HG02571 (cell line): ENCODE measurements at regions not wholly inside any gene's neighbourhood (a gene's known extent, or its start where the extent isn't known, plus 50 kb on each side); places are given as distances from the start of the nearest gene placed in this dataset.
"Not testable (repeated sequence)": the region's sequence is repeated elsewhere in the genome, so short reads cannot be mapped to it uniquely, and the experiment has no call there.

Experiments used
- ATAC-seq: cut with Tn5 transposase; IDR thresholded peaks from one replicate; pipeline ENCODE4 v1.9.1; 2021; ENCODE audit warnings: mild to moderate bottlenecking, moderate library complexity; ENCODE audit not compliant: unreplicated experiment

DNA sequence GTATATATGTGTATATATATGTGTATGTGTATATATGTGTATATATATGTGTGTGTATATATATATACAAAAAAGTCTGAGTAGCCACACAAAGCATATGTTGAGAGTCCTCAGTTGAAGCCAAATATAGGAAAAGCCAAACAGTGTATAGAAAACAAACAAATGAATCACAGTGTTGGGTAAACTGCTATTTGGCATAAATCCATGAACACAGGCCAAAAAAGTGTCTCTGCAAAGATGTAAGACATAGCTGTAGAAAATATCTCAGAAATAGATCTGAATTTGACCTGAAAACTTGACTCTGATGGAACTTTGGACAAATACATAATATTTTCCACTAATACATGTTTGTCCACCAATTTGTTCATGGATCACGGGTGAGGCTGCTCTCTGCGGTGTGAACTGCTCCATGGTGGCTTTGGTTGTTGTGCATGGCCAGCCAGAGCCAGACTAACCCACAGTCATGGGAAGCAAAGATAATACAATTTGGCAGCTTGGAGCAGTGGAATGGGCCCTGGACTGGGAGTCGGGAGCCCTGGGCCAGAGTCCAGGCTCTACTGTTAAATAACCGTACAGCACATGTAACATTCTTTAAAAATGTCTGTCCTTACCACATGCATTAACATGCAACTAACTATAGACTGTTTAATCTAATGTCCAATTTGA lies 76.9 kb upstream of the EED start:
- ATAC-seq = no peak

DNA sequence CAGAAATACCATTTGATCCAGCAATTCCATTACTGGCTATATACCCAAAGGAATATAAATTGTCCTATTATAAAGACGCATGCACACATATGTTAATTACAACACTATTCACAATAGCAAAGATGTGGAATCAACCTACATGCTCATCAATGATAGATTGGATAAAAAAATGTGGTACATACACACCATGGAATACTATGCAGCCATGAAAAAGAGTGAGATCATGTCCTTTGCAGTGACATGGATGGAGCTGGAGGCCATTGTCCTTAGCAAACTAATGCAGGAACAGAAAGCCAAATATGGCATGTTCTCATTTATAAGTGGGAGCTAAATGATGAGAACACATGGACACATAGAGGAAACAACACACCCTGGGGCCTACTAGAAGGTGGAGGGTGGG lies 78.3 kb upstream of the EED start:
- ATAC-seq = not testable (repeated sequence)

DNA sequence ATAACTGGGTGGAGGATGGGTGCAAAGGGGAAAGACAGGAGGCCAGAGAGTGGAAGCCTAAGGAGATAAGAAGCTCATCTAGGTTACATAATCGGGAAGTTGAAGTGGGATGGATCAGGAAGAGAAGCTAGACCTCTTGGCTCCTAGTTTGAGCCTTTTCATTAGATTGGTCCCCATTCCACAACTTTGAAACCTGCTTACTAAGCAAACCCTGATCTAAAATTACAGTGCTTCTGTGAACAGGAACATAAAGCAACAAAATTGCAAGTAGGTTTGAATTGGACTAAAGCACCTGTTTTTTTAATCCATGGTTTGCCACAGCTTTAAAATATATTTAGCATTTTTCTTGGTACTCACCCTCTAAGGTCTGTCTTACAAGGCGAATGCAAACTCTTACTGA lies 80.4 kb upstream of the EED start:
- no peak for ATAC-seq

DNA sequence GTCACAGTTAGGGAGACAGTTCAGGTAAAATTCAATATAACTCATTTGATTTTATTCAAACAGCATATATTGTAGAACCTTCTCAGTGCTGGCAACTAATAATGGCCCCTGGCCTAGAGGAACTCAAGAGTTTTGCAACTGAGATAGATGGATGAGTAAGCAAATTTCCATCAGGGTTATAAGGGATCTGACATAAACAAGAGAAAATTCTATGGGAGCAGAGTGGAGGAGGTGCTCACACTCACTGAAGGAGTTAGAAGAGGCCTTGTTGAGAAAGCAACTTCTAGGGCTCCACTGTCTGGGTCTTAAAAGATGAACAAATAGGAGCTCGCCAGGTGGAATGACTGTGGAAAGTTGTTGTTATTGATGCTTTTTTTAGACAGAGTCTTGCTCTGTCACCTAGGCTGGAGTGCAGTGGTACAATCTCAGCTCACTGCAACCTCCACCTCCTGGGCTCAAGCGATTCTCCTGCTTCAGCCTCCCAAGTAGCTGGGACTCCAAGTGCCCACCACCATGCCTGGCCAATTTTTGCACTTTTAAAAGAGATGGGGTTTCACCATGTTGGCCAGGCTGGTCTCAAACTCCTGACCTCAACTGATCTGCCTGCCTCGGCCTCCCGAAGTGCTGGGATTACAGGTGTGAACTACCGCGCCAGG lies 81.2 kb upstream of the EED start:
- not testable (repeated sequence) for ATAC-seq

DNA sequence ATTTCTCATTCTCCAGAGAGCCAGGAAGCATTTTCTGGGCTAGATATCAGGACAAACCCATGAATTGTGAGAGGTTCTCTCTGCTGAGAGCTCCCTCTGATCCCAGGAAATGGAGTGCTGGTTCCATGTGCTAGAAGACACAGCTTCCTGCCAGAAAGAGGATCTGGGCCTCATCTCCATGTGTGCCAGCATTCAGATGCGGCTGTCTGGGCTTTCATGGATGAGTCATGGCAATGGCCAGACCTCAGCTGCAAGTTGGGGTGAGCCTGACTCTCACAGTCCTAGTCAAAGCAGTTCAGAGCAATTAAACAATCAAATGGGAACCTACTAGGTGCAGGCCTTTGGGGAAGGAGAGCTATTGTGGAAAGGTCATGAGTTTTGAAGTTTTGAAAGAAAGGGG lies 82.3 kb upstream of the EED start:
- ATAC-seq = no peak

DNA sequence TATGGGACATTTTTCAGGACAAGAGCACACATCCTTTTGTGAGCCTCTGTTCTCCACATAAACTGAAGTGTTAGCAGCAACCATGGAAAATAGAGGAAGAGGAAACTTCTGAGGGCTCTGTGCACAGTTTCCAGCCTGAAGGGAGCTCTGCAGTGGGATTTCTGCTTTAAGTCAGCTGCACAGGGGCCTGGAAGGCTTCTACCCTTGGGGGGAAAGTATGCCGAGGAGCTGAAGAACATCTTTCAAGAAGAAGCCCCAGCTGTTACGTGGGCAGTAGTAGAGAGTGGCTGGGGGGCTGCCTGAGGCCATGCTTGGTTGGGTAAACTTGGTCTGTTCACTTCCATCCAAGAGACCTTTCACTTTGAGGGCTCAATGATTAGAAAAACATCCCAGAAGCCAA lies 82.7 kb upstream of the EED start:
- no peak for ATAC-seq

DNA sequence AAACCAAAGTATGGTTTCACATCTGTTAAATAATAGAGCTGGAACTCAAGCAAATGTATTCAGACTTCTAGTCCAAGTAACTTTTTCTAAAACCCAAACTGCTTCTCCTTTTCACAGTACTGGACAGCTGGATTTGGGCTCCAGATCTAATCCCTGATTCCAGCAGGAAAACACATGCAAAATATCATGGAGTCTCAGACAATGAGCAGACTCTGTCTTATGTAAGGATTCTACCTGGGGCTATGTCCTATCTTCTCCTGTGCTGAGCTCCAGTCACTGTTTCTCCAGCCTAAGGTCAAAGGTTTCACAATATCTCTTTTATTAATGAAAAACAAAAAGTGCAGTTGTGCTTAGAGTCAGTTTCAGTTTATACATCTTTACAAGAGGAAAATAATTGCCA lies 83.2 kb upstream of the EED start:
- no peak for ATAC-seq

DNA sequence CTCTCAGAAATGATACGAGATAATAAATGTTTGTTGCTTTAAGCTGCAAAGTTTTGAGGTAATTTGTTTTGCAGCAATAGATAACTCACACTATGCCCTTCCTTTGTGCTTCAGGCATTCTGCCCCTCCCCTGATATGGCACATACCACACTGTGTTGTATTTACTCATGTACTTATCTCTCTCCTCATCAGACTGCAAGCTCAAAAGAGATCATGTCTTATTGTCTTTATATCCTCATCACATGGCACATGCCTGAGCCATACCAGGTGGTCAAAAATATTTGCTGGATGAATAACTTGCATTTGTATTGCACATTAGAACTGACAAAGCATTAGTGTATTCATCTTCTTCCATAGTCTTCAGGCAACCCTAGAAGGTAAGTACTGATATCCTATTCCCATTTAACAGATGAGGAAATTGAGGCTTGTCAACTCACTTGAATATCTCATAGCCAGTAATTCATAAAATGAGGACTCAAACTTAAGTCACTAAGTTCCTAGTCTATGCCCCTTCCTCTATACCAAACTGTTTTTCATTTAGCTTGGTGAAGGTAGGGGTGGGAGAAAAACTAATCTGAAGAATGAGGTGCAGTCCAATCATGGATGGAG lies 83.9 kb upstream of the EED start:
- no peak for ATAC-seq

DNA sequence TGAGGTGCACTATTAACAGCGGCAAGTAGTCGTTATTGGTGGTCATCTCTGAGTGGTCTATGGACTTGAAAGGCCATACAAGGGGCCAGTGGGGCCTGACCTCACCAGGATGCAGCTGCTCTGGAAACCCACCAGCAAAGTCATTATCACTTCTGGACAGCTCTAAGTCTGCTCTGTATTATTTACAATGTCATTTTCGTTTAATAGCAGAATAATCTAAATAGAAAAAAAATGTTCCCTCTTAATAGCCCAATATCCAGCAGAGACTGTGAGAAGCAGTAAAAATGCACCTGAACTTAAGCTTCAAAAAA lies 85.0 kb upstream of the EED start:
- ATAC-seq = no peak

DNA sequence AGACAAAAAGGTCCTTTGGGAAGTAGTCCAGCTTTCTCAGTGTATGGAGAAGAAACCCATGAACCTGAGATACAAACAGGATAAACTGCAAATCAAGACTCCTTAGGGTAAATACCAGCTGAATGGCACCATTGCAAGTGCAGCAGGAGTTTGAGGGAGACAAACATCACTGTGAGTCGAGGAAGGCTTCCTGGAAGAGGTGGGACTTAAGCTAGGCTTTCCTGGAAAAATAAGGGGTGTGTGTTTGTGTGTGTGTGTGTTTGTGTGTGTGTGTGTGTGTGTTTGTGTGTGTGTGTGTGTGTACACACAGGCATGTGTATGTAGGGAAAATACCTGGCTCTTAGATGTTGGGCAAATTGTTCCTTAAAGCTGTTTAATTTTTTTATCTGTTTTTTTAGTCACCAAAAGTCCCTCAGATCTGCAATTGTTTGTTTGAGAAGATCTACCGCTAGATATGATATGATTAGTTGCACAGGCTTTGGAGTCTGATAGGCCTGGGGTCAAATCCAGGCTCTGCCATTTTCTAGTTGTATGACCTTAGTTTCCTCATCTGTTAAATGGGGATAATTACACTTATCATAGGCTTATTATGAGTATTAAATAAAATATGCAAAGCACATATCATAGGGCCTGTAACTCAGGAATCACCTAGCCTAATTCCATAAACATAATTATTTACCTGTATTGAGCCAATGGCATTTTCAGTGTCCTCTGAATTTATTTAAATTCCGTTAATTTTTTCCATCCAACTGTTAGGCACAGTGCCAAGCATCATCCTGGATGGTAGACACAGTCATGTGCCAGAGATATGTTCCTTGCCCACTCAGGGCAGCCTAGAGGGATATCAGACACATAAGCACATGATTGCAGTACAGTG lies 85.6 kb upstream of the EED start:
- ATAC-seq = no peak

DNA sequence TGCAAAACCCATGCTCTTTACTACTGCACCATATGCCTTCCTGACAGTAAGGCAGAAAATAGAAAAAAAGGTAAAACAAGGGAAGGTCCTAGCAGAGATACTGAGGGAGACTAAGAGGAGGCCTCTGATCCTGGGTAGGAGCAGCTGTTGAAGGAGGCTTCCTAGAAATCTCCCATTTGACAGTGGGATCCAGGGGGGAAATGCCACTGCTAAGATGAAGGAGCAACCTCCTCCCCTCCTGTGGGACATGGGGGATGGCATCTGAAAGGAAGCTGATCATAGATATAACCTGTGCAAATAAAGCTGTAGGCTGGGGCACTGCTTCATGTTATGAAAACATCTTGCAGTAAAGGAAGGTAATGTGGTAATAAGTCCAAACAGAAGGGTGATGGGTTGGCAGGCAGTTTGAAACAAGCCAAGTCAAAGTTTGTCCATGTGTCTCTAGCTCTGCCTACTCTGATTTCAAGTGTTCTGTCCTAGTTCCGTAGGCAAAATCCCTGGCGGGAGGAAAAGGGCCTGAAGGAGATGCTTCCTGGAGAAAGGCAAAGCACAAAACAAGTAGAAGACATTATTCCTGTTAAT lies 86.7 kb upstream of the EED start:
- ATAC-seq = no peak

DNA sequence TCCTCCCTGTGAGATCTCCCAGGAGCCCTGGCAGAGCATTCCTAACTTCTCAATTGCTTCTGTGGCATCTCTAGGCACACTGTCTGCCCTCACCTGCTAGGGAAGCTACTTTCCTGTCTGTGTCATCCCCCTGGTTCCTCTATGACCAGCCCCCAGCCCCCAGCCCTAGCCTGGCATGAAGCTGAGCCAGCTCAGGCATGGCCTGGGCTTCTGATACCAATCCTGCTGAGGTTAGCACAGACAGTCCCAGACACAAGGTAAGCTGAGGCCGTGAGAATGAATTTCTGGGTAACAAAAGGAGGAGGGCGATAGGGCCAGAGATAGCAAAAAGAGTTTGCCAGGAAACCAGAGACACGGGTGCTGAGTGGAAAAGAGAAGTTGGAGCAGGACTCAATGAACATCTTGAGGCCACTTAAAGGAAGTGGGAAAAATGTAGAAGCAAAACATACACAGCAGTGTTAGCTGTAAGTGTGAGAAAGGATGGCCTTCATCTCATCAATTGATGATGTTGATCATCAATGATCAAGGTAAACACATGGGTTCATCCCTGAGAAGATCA lies 87.6 kb upstream of the PICALM start:
- no peak for ATAC-seq

DNA sequence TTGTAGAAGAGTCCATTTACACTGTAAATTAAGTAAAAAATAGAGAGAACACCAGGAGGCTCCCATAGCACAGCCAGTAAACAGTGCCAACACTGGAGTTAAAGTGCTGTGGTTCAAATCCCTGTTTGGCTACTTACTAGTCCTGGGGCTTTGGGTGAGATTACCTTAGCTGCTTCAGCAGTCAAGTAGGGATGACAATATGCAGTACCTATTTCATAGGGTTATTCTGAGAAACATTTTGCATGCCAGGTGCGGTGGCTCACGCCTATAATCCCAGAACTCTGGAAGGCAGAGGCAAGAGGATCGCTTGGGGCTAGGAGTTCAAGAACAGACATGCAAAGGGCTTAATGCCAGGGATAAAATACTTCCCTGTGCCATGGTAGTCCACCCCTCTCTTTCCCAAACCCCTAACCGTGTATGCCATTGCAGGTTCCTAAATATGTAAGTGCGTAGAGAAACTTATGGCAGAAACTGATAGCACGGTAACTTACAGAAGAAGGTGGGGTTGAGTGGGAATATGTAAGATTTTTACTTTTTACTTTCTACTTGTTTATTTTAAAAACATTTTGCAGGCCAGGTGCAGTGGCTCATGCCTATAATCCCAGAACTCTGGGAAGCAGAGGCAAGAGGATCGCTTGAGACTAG lies 86.4 kb upstream of the PICALM start:
- ATAC-seq = no peak

DNA sequence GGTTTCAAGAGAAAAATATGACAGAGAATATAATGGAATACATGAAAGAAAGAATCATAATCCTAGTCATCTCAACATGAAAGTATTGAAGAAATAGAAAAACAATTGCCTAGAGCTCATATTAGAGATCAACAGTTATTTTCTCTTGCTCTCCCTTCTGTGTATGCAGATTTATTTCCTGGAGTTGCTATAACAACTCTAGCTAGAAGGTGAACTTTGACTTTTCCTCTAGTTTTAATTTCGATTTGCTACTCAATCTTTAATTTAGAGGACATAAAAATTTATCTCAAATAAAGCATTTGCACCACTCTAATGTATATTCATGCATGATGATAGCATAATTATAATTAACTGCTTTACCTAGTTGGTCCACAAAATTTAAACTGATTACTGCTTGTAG lies 84.6 kb upstream of the PICALM start:
- no peak for ATAC-seq

DNA sequence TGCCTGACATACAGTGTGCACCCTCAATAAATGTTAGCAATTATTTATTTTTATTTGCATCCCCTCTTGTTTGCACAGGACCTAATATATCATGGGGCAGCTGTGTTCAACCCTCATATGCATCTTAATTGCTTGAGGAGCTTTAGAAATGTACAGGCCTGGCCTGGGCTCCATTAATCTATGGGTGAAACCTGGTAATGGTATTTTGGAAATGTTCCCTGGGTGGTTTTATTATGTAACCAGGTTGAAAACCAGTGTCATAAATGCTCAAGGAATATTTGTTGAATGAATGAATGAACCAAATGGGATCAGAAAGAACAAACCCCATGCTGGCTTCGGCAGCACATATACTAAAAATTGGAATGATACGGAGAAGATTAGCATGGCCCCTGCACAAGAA lies 84.0 kb upstream of the PICALM start:
- no peak for ATAC-seq

DNA sequence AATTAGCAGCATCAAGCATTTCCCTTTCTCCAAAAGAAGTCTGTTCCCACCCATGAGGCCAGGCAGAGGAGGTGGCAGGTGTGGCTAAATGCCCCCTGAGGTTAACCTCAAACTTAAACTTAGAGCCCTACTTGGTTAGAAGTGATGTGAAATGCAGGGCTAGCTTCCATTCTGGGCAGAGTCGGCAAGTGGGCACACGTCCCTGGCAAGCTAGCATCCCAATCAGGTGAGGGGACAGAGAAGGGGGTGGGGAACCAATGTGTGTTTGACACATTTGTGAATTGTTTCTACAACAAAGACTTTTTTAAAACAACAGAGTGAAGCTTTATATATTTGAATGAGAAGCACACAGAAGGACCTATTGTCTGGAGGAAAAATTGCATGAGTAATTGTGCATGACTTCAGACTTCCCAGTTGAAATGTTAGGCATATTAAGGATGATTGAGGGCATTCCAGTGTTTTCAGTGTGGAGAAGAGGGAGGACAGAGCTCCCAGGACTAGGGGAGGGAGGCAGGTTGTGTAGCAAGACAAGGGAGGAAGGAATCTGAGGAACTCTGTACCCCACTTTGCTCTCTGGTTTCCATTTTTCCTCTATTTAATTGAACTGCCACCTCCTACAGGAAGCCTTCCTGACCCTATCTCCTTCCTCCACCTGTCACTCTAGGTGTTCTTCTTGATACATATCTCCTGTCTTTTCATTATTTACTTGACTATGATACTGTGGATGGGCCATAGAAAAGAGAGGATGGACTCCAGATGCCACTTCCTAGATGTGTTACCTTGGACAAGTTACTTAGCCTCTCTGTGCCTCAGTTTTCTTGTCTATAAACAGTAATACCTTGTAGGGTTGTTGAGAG lies 83.3 kb upstream of the PICALM start:
- no peak for ATAC-seq

DNA sequence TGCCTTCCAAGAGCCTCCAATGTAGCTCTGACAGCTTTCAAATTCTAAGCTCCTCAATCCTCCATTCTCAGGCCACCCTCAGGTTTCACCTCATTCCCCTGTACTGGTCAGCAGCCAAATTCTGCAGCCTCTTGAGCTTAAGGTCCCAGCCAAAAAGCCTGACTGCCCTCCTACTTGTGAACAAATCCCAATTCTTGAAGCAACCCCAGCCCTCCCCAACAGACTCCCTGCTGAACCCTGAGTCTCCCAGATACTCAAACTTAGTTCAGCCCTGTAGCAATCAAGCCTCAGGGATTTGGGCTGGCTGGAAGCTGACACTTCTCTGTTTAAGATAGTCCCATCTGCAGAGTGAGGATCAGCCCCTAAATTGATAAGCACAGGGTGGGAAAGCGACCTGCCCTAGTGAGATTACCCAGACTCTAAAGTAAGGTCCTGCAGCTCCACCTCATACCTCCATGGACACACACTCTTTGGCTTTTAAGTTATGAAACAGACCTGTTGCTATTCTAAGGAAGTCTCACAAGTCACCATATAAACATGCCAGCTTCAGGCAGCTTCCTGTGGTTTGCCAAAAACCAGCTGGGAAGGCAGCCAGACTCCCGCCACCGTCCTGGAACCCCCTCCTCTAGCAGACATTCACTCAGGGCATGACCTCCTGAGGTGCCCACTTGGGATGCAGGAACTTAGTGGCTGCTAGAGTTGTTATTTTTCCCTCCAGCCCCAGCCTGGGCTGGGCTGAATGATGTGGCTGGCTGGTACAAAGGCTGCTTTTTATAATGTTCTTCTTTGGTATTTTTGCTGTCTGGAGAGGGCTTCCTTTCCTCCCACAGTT lies 82.5 kb upstream of the PICALM start:
- ATAC-seq = no peak

DNA sequence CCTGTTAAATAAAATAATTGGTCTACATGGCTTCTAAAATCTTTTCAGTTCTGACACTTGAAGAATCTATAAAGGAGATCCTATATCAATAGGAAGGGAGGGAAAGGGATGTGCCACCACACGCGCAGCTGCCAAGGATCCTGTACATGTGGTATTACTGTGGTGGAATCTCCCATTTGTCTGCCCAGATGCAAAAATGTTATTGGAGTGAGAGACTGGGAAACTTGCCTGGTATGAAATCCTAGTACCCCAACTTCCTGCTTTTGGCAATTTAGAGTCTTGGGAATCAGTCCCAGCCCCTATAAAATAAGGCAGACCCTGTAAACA lies 81.9 kb upstream of the PICALM start:
- no peak for ATAC-seq

DNA sequence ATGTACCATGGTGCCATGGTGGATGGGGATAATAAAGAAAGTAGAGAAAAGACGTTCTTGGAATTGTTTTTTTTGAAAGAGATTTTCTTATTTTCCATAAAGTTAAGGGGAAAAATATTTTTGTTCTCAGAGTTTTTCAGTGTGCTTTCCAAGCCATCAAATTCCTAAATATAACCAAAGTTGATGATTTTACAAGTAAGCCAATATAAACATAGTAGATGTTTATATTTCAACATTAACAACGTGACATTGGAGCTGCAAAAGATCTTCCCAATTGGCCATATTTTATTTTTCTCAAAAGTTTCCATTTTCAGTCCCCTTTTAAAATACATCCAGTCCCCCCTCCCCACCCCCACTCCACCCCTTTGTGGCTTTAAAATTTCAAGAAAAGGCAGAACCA lies 80.9 kb upstream of the PICALM start:
- ATAC-seq = no peak
